ENCODE measurements at regions not wholly inside any gene's neighbourhood (a gene's known extent, or its start where the extent isn't known, plus 50 kb on each side); places are given as distances from the start of the nearest gene placed in this dataset.

- TF ChIP-seq RFX5 (IDR thresholded peaks at IDR 0.05; ENCODE audit: low read depth, low read length): no peak
- TF ChIP-seq, protein P1, sequence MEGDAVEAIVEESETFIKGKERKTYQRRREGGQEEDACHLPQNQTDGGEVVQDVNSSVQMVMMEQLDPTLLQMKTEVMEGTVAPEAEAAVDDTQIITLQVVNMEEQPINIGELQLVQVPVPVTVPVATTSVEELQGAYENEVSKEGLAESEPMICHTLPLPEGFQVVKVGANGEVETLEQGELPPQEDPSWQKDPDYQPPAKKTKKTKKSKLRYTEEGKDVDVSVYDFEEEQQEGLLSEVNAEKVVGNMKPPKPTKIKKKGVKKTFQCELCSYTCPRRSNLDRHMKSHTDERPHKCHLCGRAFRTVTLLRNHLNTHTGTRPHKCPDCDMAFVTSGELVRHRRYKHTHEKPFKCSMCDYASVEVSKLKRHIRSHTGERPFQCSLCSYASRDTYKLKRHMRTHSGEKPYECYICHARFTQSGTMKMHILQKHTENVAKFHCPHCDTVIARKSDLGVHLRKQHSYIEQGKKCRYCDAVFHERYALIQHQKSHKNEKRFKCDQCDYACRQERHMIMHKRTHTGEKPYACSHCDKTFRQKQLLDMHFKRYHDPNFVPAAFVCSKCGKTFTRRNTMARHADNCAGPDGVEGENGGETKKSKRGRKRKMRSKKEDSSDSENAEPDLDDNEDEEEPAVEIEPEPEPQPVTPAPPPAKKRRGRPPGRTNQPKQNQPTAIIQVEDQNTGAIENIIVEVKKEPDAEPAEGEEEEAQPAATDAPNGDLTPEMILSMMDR (conservative IDR thresholded peaks at IDR 0.05; ENCODE audit: low read depth, low read length): no peak
Measured at GRCh38 chr12:70982286-70982685, 61.7 kb upstream of the PTPRR start.

Data from IMR-90 (cell line).